ENCODE measurements at regions not wholly inside any gene's neighbourhood (a gene's known extent, or its start where the extent isn't known, plus 50 kb on each side); places are given as distances from the start of the nearest gene placed in this dataset.

- no peak overlapping the region for H2AFZ ChIP-seq (ENCODE audit: low read depth, low read length, severe bottlenecking)
- no peak overlapping the region for H3K9ac ChIP-seq (ENCODE audit: low read length)
- H3K9me2 ChIP-seq (replicated peaks; ENCODE audit: insufficient read depth, low read length) = no peaks in the 10 kb centered on the region
- TF ChIP-seq EZH2phosphoT487 (conservative IDR thresholded peaks at IDR 0.05; ENCODE audit: low read length) (no peak), CTCF (IDR thresholded peaks at IDR 0.05; ENCODE audit: insufficient read depth, low read length, poor library complexity, severe bottlenecking) (no peak)
- H4K20me1 ChIP-seq (ENCODE audit: low read depth, low read length) = no peaks in the 10 kb centered on the region
- no peaks in the 10 kb centered on the region for H3K27me3 ChIP-seq (ENCODE audit: low read length)
- no peak overlapping the region for H3K4me2 ChIP-seq (ENCODE audit: low read depth, low read length, poor library complexity, severe bottlenecking)
- H3F3A ChIP-seq (ENCODE audit: insufficient read depth) = no peaks in the 10 kb centered on the region
- H3K9me3 ChIP-seq (ENCODE audit: insufficient read depth, low read length) = no peaks in the 10 kb centered on the region
- H3K4me3 ChIP-seq (ENCODE audit: insufficient read depth, low read length, poor library complexity, severe bottlenecking) = no peak overlapping the region
- H3K36me3 ChIP-seq (ENCODE audit: low read length) = no peaks in the 10 kb centered on the region
- no peak overlapping the region for H3K27ac ChIP-seq (ENCODE audit: low read depth, low read length)
- H3K79me2 ChIP-seq (ENCODE audit: insufficient read depth, low read length) = no peaks in the 10 kb centered on the region
Measured at GRCh38 chr2:106749823-106750222, 136.1 kb downstream of the ST6GAL2 start.
